ENCODE measurements at regions not wholly inside any gene's neighbourhood (a gene's known extent, or its start where the extent isn't known, plus 50 kb on each side); places are given as distances from the start of the nearest gene placed in this dataset.

GRCh38 chr1:170240409-170240808, 94.7 kb downstream of the NTMT2 start:
- TF ChIP-seq CTCF (IDR thresholded peaks at IDR 0.05), result no peak
- DNase-seq (ENCODE audit: low spot score) (no peak), ATAC-seq (ENCODE audit: insufficient number of reproducible peaks, low FRiP score, low read depth) (no peak)
- Histone ChIP-seq H3K27ac (no peak overlapping the region), H3K4me1 (ENCODE audit: control insufficient read depth in 1 of 2, low read depth in 2 of 2) (no peaks in the 10 kb centered on the region), H3K27me3 (replicated peaks; ENCODE audit: insufficient read depth) (no peaks in the 10 kb centered on the region), H3K9me3 (no peaks in the 10 kb centered on the region), H3K36me3 (no peaks in the 10 kb centered on the region), H3K4me3 (no peak overlapping the region)

- Histone ChIP-seq H3K27me3 (replicated peaks; ENCODE audit: insufficient read depth) (no peaks in the 10 kb centered on the region), H3K27ac (no peak overlapping the region), H3K4me3 (no peak overlapping the region), H3K9me3 (no peaks in the 10 kb centered on the region), H3K4me1 (ENCODE audit: control insufficient read depth in 1 of 2, low read depth in 2 of 2) (no peaks in the 10 kb centered on the region), H3K36me3 (no peaks in the 10 kb centered on the region)
- DNase-seq (ENCODE audit: low spot score) (no peak), ATAC-seq (ENCODE audit: insufficient number of reproducible peaks, low FRiP score, low read depth) (no peak)
- no peak for TF ChIP-seq CTCF (IDR thresholded peaks at IDR 0.05)
These were observed 95.6 kb downstream of the NTMT2 start for GRCh38 chr1:170241266-170241851.

GRCh38 chr1:170247751-170248521, 102.2 kb downstream of the NTMT2 start:
- H3K4me3 ChIP-seq, result no peak overlapping the region
- ATAC-seq (ENCODE audit: insufficient number of reproducible peaks, low FRiP score, low read depth) (no peak), DNase-seq (ENCODE audit: low spot score) (no peak)
- H3K27me3 ChIP-seq (replicated peaks; ENCODE audit: insufficient read depth), result no peaks in the 10 kb centered on the region
- TF ChIP-seq CTCF (IDR thresholded peaks at IDR 0.05), result no peak
- peak overlapping the region in 1 of 2 donors; percentile 7 for H3K27ac ChIP-seq
- H3K9me3 ChIP-seq, result no peaks in the 10 kb centered on the region
- H3K4me1 ChIP-seq (ENCODE audit: control insufficient read depth in 1 of 2, low read depth in 2 of 2), result no peaks in the 10 kb centered on the region
- H3K36me3 ChIP-seq, result no peaks in the 10 kb centered on the region

- TF ChIP-seq CTCF (IDR thresholded peaks at IDR 0.05), result no peak
- DNase-seq (ENCODE audit: low spot score) (no peak), ATAC-seq (ENCODE audit: insufficient number of reproducible peaks, low FRiP score, low read depth) (no peak)
- H3K4me1 ChIP-seq (ENCODE audit: control insufficient read depth in 1 of 2, low read depth in 2 of 2), result no peaks in the 10 kb centered on the region
- H3K27me3 ChIP-seq (replicated peaks; ENCODE audit: insufficient read depth), result no peaks in the 10 kb centered on the region
- no peaks in the 10 kb centered on the region for H3K9me3 ChIP-seq
- H3K4me3 ChIP-seq, result no peak overlapping the region
- H3K36me3 ChIP-seq, result no peaks in the 10 kb centered on the region
- H3K27ac ChIP-seq, result no peak overlapping the region
These were observed 104.9 kb downstream of the NTMT2 start for GRCh38 chr1:170250531-170251276.

- no peak for TF ChIP-seq CTCF (IDR thresholded peaks at IDR 0.05)
- Histone ChIP-seq H3K4me1 (ENCODE audit: control insufficient read depth in 1 of 2, low read depth in 2 of 2) (no peaks in the 10 kb centered on the region), H3K27me3 (replicated peaks; ENCODE audit: insufficient read depth) (no peaks in the 10 kb centered on the region), H3K36me3 (no peaks in the 10 kb centered on the region), H3K9me3 (no peaks in the 10 kb centered on the region), H3K4me3 (no peak overlapping the region), H3K27ac (no peak overlapping the region)
- DNase-seq (ENCODE audit: low spot score) (no peak), ATAC-seq (ENCODE audit: insufficient number of reproducible peaks, low FRiP score, low read depth) (no peak)
These were observed 107.3 kb downstream of the NTMT2 start for GRCh38 chr1:170252851-170253579.
